Natural killer cell (primary cell): ENCODE measurements at regions not wholly inside any gene's neighbourhood (a gene's known extent, or its start where the extent isn't known, plus 50 kb on each side); places are given as distances from the start of the nearest gene placed in this dataset.
"Not testable (repeated sequence)": the region's sequence is repeated elsewhere in the genome, so short reads cannot be mapped to it uniquely, and the experiment has no call there.

Experiments used
- ATAC-seq, 3 donors: fragments of 150-1000 bp in 2 of 3; fragments of 200-7000 bp in 1 of 3; cut with Tn5 transposase; 1 replicate in 1 of 3; 2 replicates in 2 of 3; pipeline ENCODE4 v1.10.0; 2021; ENCODE audit warnings: mild to moderate bottlenecking in 2 of 3, moderate library complexity in 2 of 3
- DNase-seq, 2 donors: peaks; one replicate each; pipeline versions ENCODE4 v3.0.0 to v3.0.0-alpha.2; 2013 to 2021; ENCODE audit warnings: mixed read lengths in 1 of 2
- H3K27ac ChIP-seq: one replicate; pipeline ENCODE4 v1.5.1; 2013; ENCODE audit warnings: mild to moderate bottlenecking, low read length
- H3K27me3 ChIP-seq: one replicate; pipeline ENCODE4 v1.6.1; 2013; ENCODE audit warnings: low read length; ENCODE audit not compliant: control insufficient read depth, insufficient read depth
- H3K36me3 ChIP-seq: one replicate; pipeline ENCODE4 v1.6.1; 2013; ENCODE audit warnings: low read length; ENCODE audit not compliant: control insufficient read depth, insufficient read depth
- H3K4me1 ChIP-seq: one replicate; pipeline ENCODE4 v1.6.1; 2013; ENCODE audit warnings: low read length; ENCODE audit not compliant: control insufficient read depth, insufficient read depth
- H3K4me3 ChIP-seq: one replicate; pipeline ENCODE4 v1.5.1; 2013; ENCODE audit warnings: low read length
- H3K9me3 ChIP-seq: one replicate; pipeline ENCODE4 v1.6.1; 2013; ENCODE audit warnings: low read length; ENCODE audit not compliant: control insufficient read depth, insufficient read depth
- H3K27ac Mint-ChIP-seq, 2 donors: one replicate each; pipeline ENCODE4 v1.8.0; 2022; ENCODE audit warnings: mild to moderate bottlenecking in 2 of 2, mixed read lengths in 2 of 2, moderate library complexity in 1 of 2
- H3K27me3 Mint-ChIP-seq, 2 donors: one replicate each; pipeline ENCODE4 v1.8.0; 2022; ENCODE audit warnings: low read depth in 2 of 2, mixed read lengths in 2 of 2
- H3K36me3 Mint-ChIP-seq: one replicate; pipeline ENCODE4 v1.8.0; 2022; ENCODE audit warnings: mixed read lengths
- H3K4me1 Mint-ChIP-seq, 2 donors: one replicate each; pipeline ENCODE4 v1.8.0; 2022; ENCODE audit warnings: mixed read lengths in 2 of 2
- H3K4me3 Mint-ChIP-seq: one replicate; pipeline ENCODE4 v1.8.0; 2022; ENCODE audit warnings: mild to moderate bottlenecking, moderate library complexity, mixed read lengths
- H3K9me3 Mint-ChIP-seq, 2 donors: one replicate each; pipeline ENCODE4 v1.8.0; 2022; ENCODE audit warnings: mixed read lengths in 2 of 2
- CTCF ChIP-seq: fragments of 200-600 bp; IDR thresholded peaks from one replicate; pipeline ENCODE4 v1.8.0; 2022; ENCODE audit warnings: antibody characterized with exemption
- WGBS: methylation state at CpG from one replicate; pipeline ENCODE4 v1.1.7; 2013; ENCODE audit warnings: missing lambda C conversion rate; ENCODE audit not compliant: insufficient coverage; 5-methylcytosine and 5-hydroxymethylcytosine counted together
- intact Hi-C: fragments of 100-400 bp; cut with micrococcal nuclease; formaldehyde crosslinking; loops from one replicate; pipeline ENCODE4 v1.14.2; 2022

DNA sequence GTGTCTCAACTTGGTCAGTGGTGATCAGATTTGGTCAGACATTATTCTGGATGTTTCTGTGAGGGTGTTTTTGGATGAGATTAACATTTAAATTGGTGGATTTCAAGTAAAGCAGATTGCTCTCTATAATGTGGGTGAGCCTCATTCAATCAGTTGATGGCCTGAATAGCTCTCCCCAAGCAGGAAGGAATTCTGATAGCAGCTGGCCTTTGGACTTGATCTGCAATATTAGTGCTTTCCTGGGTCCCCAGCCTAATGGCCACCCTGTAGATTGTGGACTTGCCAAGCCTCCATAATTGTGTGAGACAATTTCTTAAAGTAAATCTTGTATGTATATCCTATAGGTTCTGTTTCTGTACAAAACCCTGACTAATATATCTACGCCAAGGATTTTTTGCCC, 153.9 kb upstream of the TBL1XR1 start:
- Mint-ChIP-seq H3K4me1 (peaks cover 0 to 7% of the 10 kb centered on the region in 2 donors), H3K27me3 (no peaks in the 10 kb centered on the region), H3K27ac (no peak overlapping the region), H3K4me3 (no peak overlapping the region), H3K36me3 (no peaks in the 10 kb centered on the region), H3K9me3 (no peaks in the 10 kb centered on the region)
- TF ChIP-seq CTCF: no peak
- Histone ChIP-seq H3K9me3 (no peaks in the 10 kb centered on the region), H3K27ac (no peak overlapping the region), H3K4me3 (no peak overlapping the region), H3K36me3 (no peaks in the 10 kb centered on the region), H3K27me3 (no peaks in the 10 kb centered on the region), H3K4me1 (no peaks in the 10 kb centered on the region)
- ATAC-seq (no peak), DNase-seq (no peak)
- 70% methylated on average over 1 of the region's 1 CpG for WGBS
- intact Hi-C loops: no loop called here

GRCh38 chr3:177351757-177352158, 154.5 kb upstream of the TBL1XR1 start:
- Histone ChIP-seq H3K4me1 (no peaks in the 10 kb centered on the region), H3K27ac (no peak overlapping the region), H3K27me3 (no peaks in the 10 kb centered on the region), H3K9me3 (no peaks in the 10 kb centered on the region), H3K36me3 (no peaks in the 10 kb centered on the region), H3K4me3 (no peak overlapping the region)
- 44% methylated on average over 1 of the region's 3 CpGs for WGBS
- no peak for ATAC-seq
- no peaks in the 10 kb centered on the region for H3K9me3 Mint-ChIP-seq
- peak in 1 of 2 donors; percentile 9 for DNase-seq
- no peaks in the 10 kb centered on the region for H3K27me3 Mint-ChIP-seq
- H3K4me3 Mint-ChIP-seq: no peak overlapping the region
- H3K36me3 Mint-ChIP-seq: no peaks in the 10 kb centered on the region
- no peak overlapping the region for H3K27ac Mint-ChIP-seq
- intact Hi-C loops: no loop called here
- peaks cover 2 to 12% of the 10 kb centered on the region in 2 donors for H3K4me1 Mint-ChIP-seq
- TF ChIP-seq CTCF: no peak

- TF ChIP-seq CTCF: no peak
- ATAC-seq: no peak
- no peak for DNase-seq
- no peak overlapping the region for H3K4me3 Mint-ChIP-seq
- Histone ChIP-seq H3K36me3 (no peaks in the 10 kb centered on the region), H3K9me3 (no peaks in the 10 kb centered on the region), H3K27ac (no peak overlapping the region), H3K27me3 (no peaks in the 10 kb centered on the region), H3K4me1 (peaks cover 2% of the 10 kb centered on the region), H3K4me3 (no peak overlapping the region)
- H3K4me1 Mint-ChIP-seq: peaks cover 8 to 19% of the 10 kb centered on the region in 2 donors
- WGBS: 92% methylated on average over 4 of the region's 4 CpGs
- no peaks in the 10 kb centered on the region for H3K27me3 Mint-ChIP-seq
- H3K9me3 Mint-ChIP-seq: no peaks in the 10 kb centered on the region
- intact Hi-C loops: no loop called here
- no peaks in the 10 kb centered on the region for H3K36me3 Mint-ChIP-seq
- H3K27ac Mint-ChIP-seq: no peak overlapping the region
Measured at GRCh38 chr3:177352424-177352823, 155.1 kb upstream of the TBL1XR1 start.

- intact Hi-C loops: no loop called here
Measured at GRCh38 chr3:177353140-177353539, 155.9 kb upstream of the TBL1XR1 start.

DNA sequence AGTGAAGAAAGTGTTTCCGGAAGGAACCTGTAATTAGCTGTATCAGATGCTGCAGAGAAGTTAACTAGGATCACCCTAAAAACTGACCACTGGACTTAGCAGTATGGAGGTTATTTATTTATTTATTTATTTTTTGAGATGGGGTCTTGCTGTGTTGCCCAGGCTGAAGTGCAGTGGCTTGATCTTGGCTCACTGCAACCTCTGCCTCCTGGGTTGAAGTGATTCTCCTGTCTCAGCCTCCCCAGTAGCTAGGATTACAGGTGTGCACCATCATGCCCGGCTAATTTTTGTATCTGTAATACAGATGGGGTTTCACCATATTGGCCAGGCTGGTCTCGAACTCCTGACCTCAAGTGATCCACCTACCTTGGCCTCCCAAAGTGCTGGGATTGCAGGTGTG, 156.6 kb upstream of the TBL1XR1 start:
- H3K27ac Mint-ChIP-seq, intact Hi-C loops, H3K36me3 Mint-ChIP-seq, H3K27me3 ChIP-seq, H3K27ac ChIP-seq, ATAC-seq, H3K36me3 ChIP-seq, H3K27me3 Mint-ChIP-seq, H3K9me3 ChIP-seq, H3K4me3 Mint-ChIP-seq, DNase-seq, H3K9me3 Mint-ChIP-seq, H3K4me3 ChIP-seq: not testable (repeated sequence)
- H3K4me1 Mint-ChIP-seq: peaks cover 23 to 33% of the 10 kb centered on the region in 2 donors
- WGBS: 91% methylated on average over 3 of the region's 3 CpGs
- H3K4me1 ChIP-seq: peaks cover 15% of the 10 kb centered on the region

More at GRCh38 chr3:177353140-177353539, 155.9 kb upstream of the TBL1XR1 start:
- H3K27ac ChIP-seq: no peak overlapping the region
- no peaks in the 10 kb centered on the region for H3K27me3 ChIP-seq
- H3K27ac Mint-ChIP-seq: no peak overlapping the region
- H3K4me3 ChIP-seq: no peak overlapping the region
- H3K9me3 ChIP-seq: no peaks in the 10 kb centered on the region
- no peaks in the 10 kb centered on the region for H3K9me3 Mint-ChIP-seq
- WGBS: 82% methylated on average over 8 of the region's 8 CpGs
- H3K27me3 Mint-ChIP-seq: no peaks in the 10 kb centered on the region
- no peak overlapping the region for H3K4me3 Mint-ChIP-seq
- no peaks in the 10 kb centered on the region for H3K36me3 Mint-ChIP-seq
- peaks cover 7% of the 10 kb centered on the region for H3K4me1 ChIP-seq
- TF ChIP-seq CTCF: no peak
- no peak for ATAC-seq
- no peaks in the 10 kb centered on the region for H3K36me3 ChIP-seq
- no peak for DNase-seq
- H3K4me1 Mint-ChIP-seq: peaks cover 15 to 26% of the 10 kb centered on the region in 2 donors
